DOHH2 (cell line): ENCODE measurements at regions not wholly inside any gene's neighbourhood (a gene's known extent, or its start where the extent isn't known, plus 50 kb on each side); places are given as distances from the start of the nearest gene placed in this dataset.

Experiments
- H3F3A ChIP-seq: fragments of 200-600 bp; sonication (generic), shearing (Covaris generic); 2 replicates; pipeline ENCODE4 v1.6.0; 2016; ENCODE audit warnings: antibody characterized with exemption, mild to moderate bottlenecking; ENCODE audit not compliant: control insufficient read depth, insufficient read depth
- H3K27ac ChIP-seq: fragments of 200-600 bp; sonication (generic); 2 replicates; pipeline ENCODE4 v1.5.1; 2014; ENCODE audit warnings: low read depth, mild to moderate bottlenecking, low read length, moderate library complexity
- H3K27me3 ChIP-seq: fragments of 200-600 bp; sonication (generic); 2 replicates; pipeline ENCODE4 v1.6.1; 2014; ENCODE audit warnings: mild to moderate bottlenecking, low read length, mixed read lengths; ENCODE audit not compliant: control insufficient read depth
- H3K36me3 ChIP-seq: fragments of 200-600 bp; sonication (generic); 2 replicates; pipeline ENCODE4 v1.6.1; 2014; ENCODE audit warnings: mild to moderate bottlenecking, low read length, moderate library complexity, mixed read lengths; ENCODE audit not compliant: control insufficient read depth
- H3K4me1 ChIP-seq: fragments of 200-600 bp; sonication (generic); 2 replicates; pipeline ENCODE4 v1.6.1; 2014; ENCODE audit warnings: mild to moderate bottlenecking, low read length, mixed read lengths; ENCODE audit not compliant: control insufficient read depth
- H3K4me2 ChIP-seq: fragments of 200-600 bp; sonication (generic); 2 replicates; pipeline ENCODE4 v1.6.0; 2014; ENCODE audit warnings: mild to moderate bottlenecking, low read length, moderate library complexity
- H3K4me3 ChIP-seq: fragments of 200-600 bp; sonication (generic); 2 replicates; pipeline ENCODE4 v1.5.1; 2014; ENCODE audit warnings: mild to moderate bottlenecking, low read length, mixed read lengths
- H3K79me2 ChIP-seq: fragments of 200-600 bp; sonication (generic); 2 replicates; pipeline ENCODE4 v1.6.1; 2014; ENCODE audit warnings: mild to moderate bottlenecking, low read length, mixed read lengths; ENCODE audit not compliant: control insufficient read depth
- H3K9me2 ChIP-seq: fragments of 200-600 bp; sonication (generic); replicated peaks from 2 replicates; pipeline ENCODE4 v1.6.1; 2014; ENCODE audit warnings: mild to moderate bottlenecking, low read length, mixed read lengths; ENCODE audit not compliant: control insufficient read depth
- H3K9me3 ChIP-seq: fragments of 200-600 bp; sonication (generic); 2 replicates; pipeline ENCODE4 v1.6.1; 2014; ENCODE audit warnings: antibody characterized with exemption, low read length, mixed read lengths; ENCODE audit not compliant: control insufficient read depth, insufficient read depth
- H4K20me1 ChIP-seq: fragments of 200-600 bp; sonication (generic); 2 replicates; pipeline ENCODE4 v1.6.0; 2014; ENCODE audit warnings: low read depth, mild to moderate bottlenecking, antibody characterized with exemption, low read length, moderate library complexity; ENCODE audit not compliant: control insufficient read depth, insufficient read depth
- CTCF ChIP-seq: fragments of 200-600 bp; sonication (generic); IDR thresholded peaks from one replicate; pipeline ENCODE4 v1.5.1; 2014; ENCODE audit warnings: antibody characterized with exemption, mild to moderate bottlenecking, low read depth, low read length; ENCODE audit not compliant: poor library complexity, severe bottlenecking
- EZH2phosphoT487 ChIP-seq: fragments of 200-600 bp; sonication (generic); IDR thresholded peaks from 2 replicates; pipeline ENCODE4 v1.6.1; 2017; ENCODE audit warnings: borderline replicate concordance, mild to moderate bottlenecking, antibody characterized with exemption, low read length, moderate library complexity, mixed read lengths

DNA sequence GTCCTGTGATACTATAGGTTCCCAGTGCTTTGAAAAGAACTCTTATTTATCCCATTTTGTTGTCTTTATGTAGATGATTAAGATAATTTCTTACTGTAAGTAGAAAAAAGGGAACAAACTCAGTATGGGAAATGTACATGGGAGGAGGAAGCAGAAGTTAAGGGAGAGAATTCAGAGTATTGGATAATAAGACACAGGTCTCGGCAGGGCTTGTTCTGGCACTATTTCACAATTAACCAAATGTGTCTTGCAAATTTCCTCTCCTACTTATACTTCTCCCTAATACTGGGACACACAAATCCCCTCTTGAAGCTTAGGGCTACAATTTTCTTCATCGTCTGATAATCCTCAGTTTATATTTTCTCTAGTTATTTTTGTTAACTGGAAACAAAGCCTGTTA, 744.0 kb downstream of the ADCYAP1 start:
- Histone ChIP-seq H3K4me1 (no peaks in the 10 kb centered on the region), H3K4me3 (no peak overlapping the region), H3K79me2 (no peaks in the 10 kb centered on the region), H3K27ac (no peak overlapping the region), H3K4me2 (no peak overlapping the region), H3K27me3 (no peaks in the 10 kb centered on the region), H3K9me3 (no peaks in the 10 kb centered on the region), H3K36me3 (no peaks in the 10 kb centered on the region), H3F3A (no peaks in the 10 kb centered on the region), H4K20me1 (no peaks in the 10 kb centered on the region), H3K9me2 (no peaks in the 10 kb centered on the region; the same call in 1 of the 2 replicates)
- no peak for TF ChIP-seq CTCF

DNA sequence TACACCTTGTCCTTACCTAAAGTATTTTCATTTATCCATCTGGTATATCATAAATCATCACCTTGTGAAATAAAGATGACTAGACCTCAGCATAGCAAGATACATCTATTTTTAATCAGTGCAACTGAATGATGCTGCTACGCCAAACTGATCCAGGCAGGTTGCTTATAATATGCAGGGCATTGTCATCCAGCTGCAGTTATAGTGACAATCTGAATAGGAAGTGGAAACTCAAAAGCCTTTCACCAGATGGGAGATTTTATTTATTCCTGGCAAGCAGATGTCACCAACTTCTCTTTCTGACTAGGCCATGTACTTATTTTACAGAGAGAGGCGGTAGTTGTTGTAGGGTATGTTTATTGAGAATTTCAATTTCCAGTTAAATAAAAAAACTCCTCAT, 747.3 kb downstream of the ADCYAP1 start:
- Histone ChIP-seq H3K4me3 (no peak overlapping the region), H3K9me3 (no peaks in the 10 kb centered on the region), H3F3A (no peaks in the 10 kb centered on the region), H3K4me2 (no peak overlapping the region), H3K4me1 (no peaks in the 10 kb centered on the region), H3K27me3 (no peaks in the 10 kb centered on the region), H3K79me2 (no peaks in the 10 kb centered on the region), H3K36me3 (no peaks in the 10 kb centered on the region), H3K9me2 (no peaks in the 10 kb centered on the region; the same call in 1 of the 2 replicates), H3K27ac (no peak overlapping the region), H4K20me1 (no peaks in the 10 kb centered on the region)
- no peak for TF ChIP-seq EZH2phosphoT487
- no peak for TF ChIP-seq CTCF

- no peaks in the 10 kb centered on the region for H3K27me3 ChIP-seq
- H3K9me2 ChIP-seq: no peaks in the 10 kb centered on the region
- no peaks in the 10 kb centered on the region for H3K36me3 ChIP-seq
- no peak overlapping the region for H3K4me2 ChIP-seq
- H4K20me1 ChIP-seq: no peaks in the 10 kb centered on the region
- no peak overlapping the region for H3K27ac ChIP-seq
- no peak overlapping the region for H3K4me3 ChIP-seq
- no peaks in the 10 kb centered on the region for H3K4me1 ChIP-seq
- no peaks in the 10 kb centered on the region for H3K9me3 ChIP-seq
- no peaks in the 10 kb centered on the region for H3F3A ChIP-seq
- H3K79me2 ChIP-seq: no peaks in the 10 kb centered on the region
- no peak for TF ChIP-seq EZH2phosphoT487
- TF ChIP-seq CTCF: no peak
These were observed 749.2 kb downstream of the ADCYAP1 start for GRCh38 chr18:1653873-1654272.

DNA sequence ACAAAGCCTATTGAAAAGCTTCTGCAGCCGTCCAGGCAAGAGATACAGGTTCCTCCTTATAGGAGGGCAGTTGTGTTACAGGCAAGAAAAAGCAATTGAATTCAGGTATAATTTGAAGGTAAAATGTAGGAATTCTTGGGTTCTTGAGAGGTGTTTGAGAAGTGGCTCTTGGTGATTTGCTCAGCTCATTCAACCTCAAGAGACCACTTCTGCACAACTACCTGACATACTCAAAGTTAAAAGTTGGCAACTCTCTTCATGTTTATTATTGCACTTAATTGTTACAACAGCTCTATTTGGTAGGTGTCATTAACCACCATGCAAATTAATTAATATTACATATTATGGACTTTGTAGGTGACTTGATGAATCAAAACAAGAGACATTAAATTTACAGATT, 753.2 kb downstream of the ADCYAP1 start:
- no peak for TF ChIP-seq CTCF
- no peak for TF ChIP-seq EZH2phosphoT487

More for the DNA sequence above, 753.2 kb downstream of the ADCYAP1 start:
- no peaks in the 10 kb centered on the region for H3K9me2 ChIP-seq
- H3F3A ChIP-seq: no peaks in the 10 kb centered on the region
- H3K9me3 ChIP-seq: no peaks in the 10 kb centered on the region
- H3K4me3 ChIP-seq: no peak overlapping the region
- no peaks in the 10 kb centered on the region for H4K20me1 ChIP-seq
- H3K4me1 ChIP-seq: no peaks in the 10 kb centered on the region
- no peaks in the 10 kb centered on the region for H3K27me3 ChIP-seq
- no peak overlapping the region for H3K4me2 ChIP-seq
- H3K79me2 ChIP-seq: no peaks in the 10 kb centered on the region
- H3K27ac ChIP-seq: no peak overlapping the region
- H3K36me3 ChIP-seq: no peaks in the 10 kb centered on the region
